HCT116 (cell line): ENCODE measurements at regions not wholly inside any gene's neighbourhood (a gene's known extent, or its start where the extent isn't known, plus 50 kb on each side); places are given as distances from the start of the nearest gene placed in this dataset.

Source experiments
- CTCF ChIP-seq, 3 experiments: fragments of 200-600 bp in 1 of 3; sonication (generic) in 1 of 3; IDR thresholded peaks in 2 of 3; conservative IDR thresholded peaks in 1 of 3; 2 replicates each; pipeline ENCODE4 v1.5.1; 2012 to 2017; ENCODE audit warnings: low read depth in 2 of 3, low read length in 2 of 3, antibody characterized with exemption in 1 of 3, borderline replicate concordance in 1 of 3, control low read depth in 1 of 3, mild to moderate bottlenecking in 1 of 3, mixed read lengths in 1 of 3, mixed run types in 1 of 3, moderate library complexity in 1 of 3; ENCODE audit not compliant: insufficient read depth in 1 of 3
- EGR1 ChIP-seq: IDR thresholded peaks from 2 replicates; pipeline ENCODE4 v1.6.1; 2012; ENCODE audit warnings: low read depth
- EZH2 ChIP-seq: fragments of 200-600 bp; sonication (generic); IDR thresholded peaks from 2 replicates; pipeline ENCODE4 v1.6.1; 2017; ENCODE audit warnings: antibody characterized with exemption, mixed run types
- POLR2A ChIP-seq: IDR thresholded peaks from 2 replicates; pipeline ENCODE4 v1.7.0; 2011; ENCODE audit warnings: borderline replicate concordance; ENCODE audit not compliant: insufficient read depth, insufficient read length; ENCODE audit errors: extremely low read depth
- RAD21 ChIP-seq: IDR thresholded peaks from 2 replicates; pipeline ENCODE4 v1.6.1; 2012; ENCODE audit warnings: low read depth, mild to moderate bottlenecking
- SIN3A ChIP-seq: IDR thresholded peaks from 2 replicates; pipeline ENCODE4 v1.6.1; 2012; ENCODE audit warnings: low read depth
- TCF7L2 ChIP-seq: IDR thresholded peaks from 2 replicates; pipeline ENCODE4 v1.7.0; 2011; ENCODE audit warnings: borderline replicate concordance, inconsistent platforms; ENCODE audit not compliant: insufficient read depth, insufficient read length; ENCODE audit errors: extremely low read depth
- YY1 ChIP-seq: IDR thresholded peaks from 2 replicates; pipeline ENCODE4 v1.6.1; 2011; ENCODE audit warnings: low read length, low read depth, moderate library complexity, mild to moderate bottlenecking; ENCODE audit not compliant: insufficient replicate concordance; ENCODE audit errors: extremely low read depth

GRCh38 chr1:212190169-212190568, 95.0 kb upstream of the PPP2R5A start:
- TF ChIP-seq CTCF (IDR thresholded peaks at IDR 0.05 in 2 of 3, conservative IDR thresholded peaks at IDR 0.05 in 1 of 3; ENCODE audit: borderline replicate concordance in 1 of 3, insufficient read depth in 1 of 3, low read depth in 2 of 3, low read length in 2 of 3) = no peak
- TF ChIP-seq EGR1 = no peak
- TF ChIP-seq POLR2A = no peak
- no peak for TF ChIP-seq TCF7L2
- TF ChIP-seq EZH2 = no peak
- no peak for TF ChIP-seq RAD21
- TF ChIP-seq YY1 = no peak
- TF ChIP-seq SIN3A = no peak
